Thoracic aorta (tissue), 2 donors: ENCODE measurements at regions not wholly inside any gene's neighbourhood (a gene's known extent, or its start where the extent isn't known, plus 50 kb on each side); places are given as distances from the start of the nearest gene placed in this dataset.

Experiments
- ATAC-seq: fragments of 150-250 bp; one replicate; pipeline ENCODE4 v1.8.0; 2017; ENCODE audit warnings: low read depth; ENCODE audit not compliant: insufficient number of reproducible peaks, low FRiP score
- DNase-seq: peaks from one replicate; pipeline ENCODE4 v3.0.0-alpha.2; 2020; ENCODE audit warnings: low spot score
- H3K27ac ChIP-seq, 2 donors: fragments of 200-600 bp; sonication (generic); 1 replicate in 1 of 2; 2 replicates in 1 of 2; pipeline ENCODE4 v1.5.1; 2016; ENCODE audit warnings: mild to moderate bottlenecking in 2 of 2, moderate library complexity in 2 of 2
- H3K27me3 ChIP-seq: fragments of 200-600 bp; sonication (generic); replicated peaks from 2 replicates; pipeline ENCODE4 v1.6.0; 2016; ENCODE audit warnings: mild to moderate bottlenecking; ENCODE audit not compliant: insufficient read depth
- H3K36me3 ChIP-seq: fragments of 200-600 bp; sonication (generic); one replicate; pipeline ENCODE4 v1.5.1; 2016
- H3K4me1 ChIP-seq, 2 donors: fragments of 200-600 bp; sonication (generic); 1 replicate in 1 of 2; 2 replicates in 1 of 2; pipeline versions ENCODE4 v1.5.1 to v1.6.0; 2016; ENCODE audit warnings: low read depth in 2 of 2, mild to moderate bottlenecking in 1 of 2; ENCODE audit not compliant: control insufficient read depth in 1 of 2
- H3K4me3 ChIP-seq: fragments of 200-600 bp; sonication (generic); 2 replicates; pipeline ENCODE4 v1.5.1; 2016; ENCODE audit warnings: mild to moderate bottlenecking
- H3K9me3 ChIP-seq: fragments of 200-600 bp; sonication (generic); 2 replicates; pipeline ENCODE4 v1.5.1; 2016
- CTCF ChIP-seq: fragments of 200-600 bp; sonication (generic); IDR thresholded peaks from one replicate; pipeline ENCODE4 v1.5.1; 2019; ENCODE audit warnings: antibody characterized with exemption

DNA sequence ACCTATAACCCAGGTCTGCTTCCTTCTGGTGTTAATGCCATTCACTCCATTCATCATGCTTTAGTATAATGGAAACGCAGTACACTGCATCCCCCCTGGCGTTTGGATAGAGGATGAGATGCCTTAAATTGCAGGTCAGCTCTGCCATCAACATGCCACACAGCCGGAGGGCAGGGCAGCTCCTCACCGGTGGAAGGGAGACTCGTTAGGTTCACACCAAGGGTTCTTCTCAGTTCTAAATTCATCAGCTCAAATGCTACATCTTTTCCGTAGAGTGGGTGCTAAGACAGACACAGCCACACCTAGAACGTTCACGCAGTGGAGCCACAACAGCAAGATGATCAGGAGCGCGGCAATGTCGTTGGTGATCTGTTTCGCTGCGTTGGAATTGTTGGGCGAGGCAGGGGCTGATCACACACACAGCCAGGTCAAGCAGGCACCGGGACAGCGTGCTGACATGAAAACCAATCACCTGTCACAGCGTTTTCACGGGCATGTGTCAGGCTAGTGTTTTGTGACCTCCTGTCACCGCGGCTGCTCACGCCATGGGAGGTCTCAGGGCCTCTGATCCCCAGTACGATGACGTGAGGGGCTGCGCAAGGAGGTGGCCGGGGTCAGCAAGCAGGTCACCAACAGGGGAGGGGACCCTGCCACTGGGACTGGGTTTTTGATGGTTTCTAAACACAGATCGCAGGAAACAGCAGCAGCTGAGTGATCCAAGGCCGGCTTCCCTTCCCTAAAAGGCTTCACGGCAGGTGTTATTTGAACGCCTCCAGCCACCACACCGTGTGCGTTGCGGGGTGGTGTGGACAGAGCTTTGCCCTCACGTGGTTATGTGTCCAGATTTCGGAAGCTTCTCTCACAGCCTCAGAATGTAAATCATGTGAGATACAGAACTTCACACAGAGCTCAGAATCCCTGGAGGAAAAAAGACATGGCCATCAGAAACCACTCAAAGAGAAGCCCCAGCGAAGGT lies 94.3 kb upstream of the IRS2 start:
- TF ChIP-seq CTCF: no peak
- DNase-seq: no peak
- Histone ChIP-seq H3K9me3 (no peaks in the 10 kb centered on the region), H3K4me1 (peaks cover 5 to 9% of the 10 kb centered on the region in 2 donors), H3K36me3 (no peaks in the 10 kb centered on the region), H3K27ac (no peak overlapping the region), H3K27me3 (no peaks in the 10 kb centered on the region), H3K4me3 (no peak overlapping the region)
- ATAC-seq: no peak

GRCh38 chr13:109879338-109879737 lies 93.0 kb upstream of the IRS2 start:
- DNase-seq: no peak
- no peaks in the 10 kb centered on the region for H3K36me3 ChIP-seq
- no peaks in the 10 kb centered on the region for H3K27me3 ChIP-seq
- H3K27ac ChIP-seq: no peak overlapping the region
- H3K4me3 ChIP-seq: no peak overlapping the region
- peaks cover 15 to 22% of the 10 kb centered on the region in 2 donors for H3K4me1 ChIP-seq
- TF ChIP-seq CTCF: no peak
- no peak for ATAC-seq
- no peaks in the 10 kb centered on the region for H3K9me3 ChIP-seq

- no peak for TF ChIP-seq CTCF
- peaks cover 16 to 32% of the 10 kb centered on the region in 2 donors for H3K4me1 ChIP-seq
- H3K36me3 ChIP-seq: no peaks in the 10 kb centered on the region
- no peaks in the 10 kb centered on the region for H3K27me3 ChIP-seq
- H3K9me3 ChIP-seq: no peaks in the 10 kb centered on the region
- no peak overlapping the region for H3K27ac ChIP-seq
- H3K4me3 ChIP-seq: no peak overlapping the region
- no peak for ATAC-seq
- no peak for DNase-seq
These were observed 91.4 kb upstream of the IRS2 start for GRCh38 chr13:109877809-109878208.

DNA sequence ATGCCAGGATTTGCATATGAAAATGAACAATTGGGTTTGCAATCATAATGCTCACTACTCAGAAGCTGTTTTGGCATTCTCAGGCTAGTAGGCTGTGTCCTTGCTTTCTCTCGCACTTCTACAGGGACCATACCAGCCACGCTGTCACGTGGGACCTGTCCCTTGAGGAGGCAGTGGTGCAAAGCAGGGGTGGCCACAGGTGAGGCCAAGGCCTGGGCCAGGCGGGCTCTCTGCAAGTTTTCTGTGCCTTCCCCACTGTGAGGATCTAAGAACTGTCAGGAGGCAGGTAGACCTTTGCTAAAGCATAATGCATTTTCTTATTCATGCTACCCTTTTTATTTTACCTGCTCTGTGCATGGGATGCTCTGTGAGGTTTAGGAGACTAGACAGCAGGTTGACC lies 89.4 kb upstream of the IRS2 start:
- DNase-seq (no peak), ATAC-seq (no peak)
- Histone ChIP-seq H3K9me3 (no peaks in the 10 kb centered on the region), H3K27me3 (no peaks in the 10 kb centered on the region), H3K4me1 (peaks cover 16 to 32% of the 10 kb centered on the region in 2 donors), H3K4me3 (no peak overlapping the region), H3K27ac (peak overlapping the region; percentile 88), H3K36me3 (no peaks in the 10 kb centered on the region)
- no peak for TF ChIP-seq CTCF

- H3K9me3 ChIP-seq: no peaks in the 10 kb centered on the region
- no peaks in the 10 kb centered on the region for H3K36me3 ChIP-seq
- peak overlapping the region; percentile 88 for H3K27ac ChIP-seq
- H3K4me1 ChIP-seq: peaks cover 22 to 41% of the 10 kb centered on the region in 2 donors
- DNase-seq: no peak
- H3K4me3 ChIP-seq: peak overlapping the region; percentile 28
- no peaks in the 10 kb centered on the region for H3K27me3 ChIP-seq
- ATAC-seq: peak; percentile 47
- no peak for TF ChIP-seq CTCF
These were observed 88.4 kb upstream of the IRS2 start for GRCh38 chr13:109874484-109875454.
